ENCODE measurements at regions not wholly inside any gene's neighbourhood (a gene's known extent, or its start where the extent isn't known, plus 50 kb on each side); places are given as distances from the start of the nearest gene placed in this dataset.

DNA sequence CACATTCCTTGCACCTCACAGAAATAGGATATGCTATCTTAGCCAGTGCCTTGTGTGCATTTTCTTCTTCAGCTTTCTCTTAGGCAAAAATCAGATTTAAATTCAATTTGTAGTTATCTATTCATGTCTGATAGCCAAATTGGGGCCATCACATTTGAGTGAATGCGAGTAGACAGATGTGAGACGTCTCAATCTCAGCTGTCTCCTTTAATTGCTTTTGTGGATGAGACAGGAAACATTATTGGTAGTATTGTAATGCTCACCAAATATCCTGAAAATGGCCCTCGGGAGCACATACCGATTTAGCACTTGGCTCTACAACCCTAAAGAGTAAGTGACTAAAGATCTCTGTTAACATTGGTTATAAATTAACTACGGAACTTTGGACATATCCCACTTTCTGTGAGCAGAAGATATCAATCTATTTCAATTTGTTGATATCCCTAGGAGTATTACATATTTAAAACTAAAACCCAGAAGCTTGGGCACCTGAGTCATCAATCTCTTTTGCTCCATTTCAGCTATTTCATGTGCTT is 1012.5 kb upstream of the TMEM132C start:
- no peak for TF ChIP-seq NR2C1 (IDR thresholded peaks at IDR 0.05)
- TF ChIP-seq ESRRA (IDR thresholded peaks at IDR 0.05; ENCODE audit: low read length) = no peak
- TF ChIP-seq ZNF384 (IDR thresholded peaks at IDR 0.05; ENCODE audit: borderline replicate concordance, low read depth, low read length) = no peak
- no peak for TF ChIP-seq PBX3 (IDR thresholded peaks at IDR 0.05; ENCODE audit: insufficient replicate concordance, low read depth, low read length)
- TF ChIP-seq POLR2A (IDR thresholded peaks at IDR 0.05; ENCODE audit: low read depth, low read length) = no peak
- TF ChIP-seq, protein P1, sequence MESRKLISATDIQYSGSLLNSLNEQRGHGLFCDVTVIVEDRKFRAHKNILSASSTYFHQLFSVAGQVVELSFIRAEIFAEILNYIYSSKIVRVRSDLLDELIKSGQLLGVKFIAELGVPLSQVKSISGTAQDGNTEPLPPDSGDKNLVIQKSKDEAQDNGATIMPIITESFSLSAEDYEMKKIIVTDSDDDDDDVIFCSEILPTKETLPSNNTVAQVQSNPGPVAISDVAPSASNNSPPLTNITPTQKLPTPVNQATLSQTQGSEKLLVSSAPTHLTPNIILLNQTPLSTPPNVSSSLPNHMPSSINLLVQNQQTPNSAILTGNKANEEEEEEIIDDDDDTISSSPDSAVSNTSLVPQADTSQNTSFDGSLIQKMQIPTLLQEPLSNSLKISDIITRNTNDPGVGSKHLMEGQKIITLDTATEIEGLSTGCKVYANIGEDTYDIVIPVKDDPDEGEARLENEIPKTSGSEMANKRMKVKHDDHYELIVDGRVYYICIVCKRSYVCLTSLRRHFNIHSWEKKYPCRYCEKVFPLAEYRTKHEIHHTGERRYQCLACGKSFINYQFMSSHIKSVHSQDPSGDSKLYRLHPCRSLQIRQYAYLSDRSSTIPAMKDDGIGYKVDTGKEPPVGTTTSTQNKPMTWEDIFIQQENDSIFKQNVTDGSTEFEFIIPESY (IDR thresholded peaks at IDR 0.05) = no peak
- no peak for TF ChIP-seq CTCF (IDR thresholded peaks at IDR 0.05 in 2 of 3, conservative IDR thresholded peaks at IDR 0.05 in 1 of 3; ENCODE audit: control insufficient read depth in 2 of 3, extremely low read depth in 1 of 3, insufficient read depth in 1 of 3, low read depth in 3 of 3, low read length in 3 of 3)
- TF ChIP-seq EZH2 (IDR thresholded peaks at IDR 0.05; ENCODE audit: borderline replicate concordance, control insufficient read depth, low read depth, low read length) = no peak
- TF ChIP-seq MYC (IDR thresholded peaks at IDR 0.05; ENCODE audit: insufficient read depth, insufficient read length, insufficient replicate concordance, low read length, severe bottlenecking) = no peak
- TF ChIP-seq EP300 (IDR thresholded peaks at IDR 0.05; ENCODE audit: borderline replicate concordance in 1 of 2, control insufficient read depth in 1 of 2, low read depth in 2 of 2, low read length in 2 of 2) = no peak
- no peak for TF ChIP-seq NBN (IDR thresholded peaks at IDR 0.05)
- TF ChIP-seq SMC3 (IDR thresholded peaks at IDR 0.05; ENCODE audit: borderline replicate concordance, low read length) = no peak
- no peak for TF ChIP-seq POLR2AphosphoS5 (IDR thresholded peaks at IDR 0.05; ENCODE audit: low read length)
- TF ChIP-seq IRF5 (IDR thresholded peaks at IDR 0.05; ENCODE audit: borderline replicate concordance) = no peak
